ENCODE measurements at regions not wholly inside any gene's neighbourhood (a gene's known extent, or its start where the extent isn't known, plus 50 kb on each side); places are given as distances from the start of the nearest gene placed in this dataset.

GRCh38 chr12:102675672-102676071 lies 195.3 kb upstream of the IGF1 start:
- H2AFZ ChIP-seq (ENCODE audit: low read depth, low read length), result no peak overlapping the region
- no peaks in the 10 kb centered on the region for H3K4me1 ChIP-seq (ENCODE audit: control insufficient read depth, extremely low read depth, insufficient read depth, low read length)
- FAIRE-seq, result no peak
- CTCF ChIA-PET, result no interaction called here
- BruUV-seq (replicated peaks), result no TSS peak
- H3K4me3 ChIP-seq (replicated peaks in 1 of 3; ENCODE audit: insufficient read depth in 1 of 3, low read depth in 1 of 3, low read length in 3 of 3), result no peak overlapping the region
- no peaks in the 10 kb centered on the region for H3K9me1 ChIP-seq (replicated peaks; ENCODE audit: control insufficient read depth, extremely low read depth, insufficient read depth, low read length)
- no peaks in the 10 kb centered on the region for H4K20me1 ChIP-seq (replicated peaks; ENCODE audit: control insufficient read depth, extremely low read depth, insufficient read depth, low read length)
- TF ChIP-seq CTCF (IDR thresholded peaks at IDR 0.05; ENCODE audit: extremely low read depth in 1 of 2, insufficient read depth in 1 of 2, low read depth in 1 of 2, low read length in 2 of 2) (no peak), MAX (IDR thresholded peaks at IDR 0.05; ENCODE audit: insufficient read depth, insufficient read length) (no peak), GATA2 (IDR thresholded peaks at IDR 0.05; ENCODE audit: insufficient read depth, insufficient read length, low read depth, low read length) (no peak), JUN (IDR thresholded peaks at IDR 0.05; ENCODE audit: borderline replicate concordance, insufficient read depth, insufficient read length, low read depth) (no peak), FOS (IDR thresholded peaks at IDR 0.05; ENCODE audit: borderline replicate concordance, insufficient read depth, low read length) (no peak), MYC (IDR thresholded peaks at IDR 0.05; ENCODE audit: low read depth, low read length) (no peak), EZH2 (IDR thresholded peaks at IDR 0.05; ENCODE audit: borderline replicate concordance, low read depth, low read length, severe bottlenecking) (no peak), POLR2A (IDR thresholded peaks at IDR 0.05; ENCODE audit: low read depth, low read length) (no peak), POLR2AphosphoS5 (IDR thresholded peaks at IDR 0.05; ENCODE audit: insufficient read depth, low read depth, low read length) (no peak)
- H3K9ac ChIP-seq (replicated peaks; ENCODE audit: extremely low read depth, insufficient read depth, low read length), result no peak overlapping the region
- H3K79me2 ChIP-seq (ENCODE audit: control insufficient read depth, insufficient read depth, low read length), result no peaks in the 10 kb centered on the region
- POLR2A ChIA-PET, result no interaction called here
- H3K27ac ChIP-seq (ENCODE audit: insufficient read depth, low read depth, low read length), result no peak overlapping the region
- no peaks in the 10 kb centered on the region for H3K36me3 ChIP-seq (ENCODE audit: control insufficient read depth in 2 of 2, extremely low read depth in 1 of 2, insufficient read depth in 2 of 2, low read length in 2 of 2)
- intact Hi-C loops (cut with micrococcal nuclease) (no loop called here), dilution Hi-C loops (cut with MboI; ENCODE audit: extremely low pct_ligation_motif_present, low sequenced_read_pairs) (no loop called here)
- no peaks in the 10 kb centered on the region for H3K9me3 ChIP-seq (replicated peaks; ENCODE audit: control insufficient read depth, insufficient read depth, low read length)
- H3K27me3 ChIP-seq (ENCODE audit: control insufficient read depth in 2 of 2, insufficient read depth in 2 of 2, low read length in 2 of 2), result no peaks in the 10 kb centered on the region
- no peak for DNase-seq (ENCODE audit: low read depth, low spot score)
- H3K4me2 ChIP-seq (ENCODE audit: insufficient read depth, low read length), result no peak overlapping the region

Data from endothelial cell of umbilical vein (primary cell).